GM10266 (cell line): ENCODE measurements at regions not wholly inside any gene's neighbourhood (a gene's known extent, or its start where the extent isn't known, plus 50 kb on each side); places are given as distances from the start of the nearest gene placed in this dataset.

Experiments used
- DNase-seq: peaks from one replicate; pipeline ENCODE4 v3.0.0; 2012; ENCODE audit errors: extremely low spot score
- CTCF ChIP-seq: IDR thresholded peaks from 2 replicates; pipeline ENCODE4 v1.5.1; 2012; ENCODE audit warnings: mild to moderate bottlenecking, low read depth; ENCODE audit not compliant: control insufficient read depth, insufficient read depth; ENCODE audit errors: missing control alignments

GRCh38 chr18:24972577-24972976 lies 379.4 kb downstream of the ZNF521 start:
- DNase-seq, result no peak
- no peak for TF ChIP-seq CTCF

GRCh38 chr18:24974431-24974830 lies 377.5 kb downstream of the ZNF521 start:
- TF ChIP-seq CTCF, result no peak

GRCh38 chr18:24975496-24976372 lies 376.2 kb downstream of the ZNF521 start:
- no peak for DNase-seq
- no peak for TF ChIP-seq CTCF

More at GRCh38 chr18:24974431-24974830, 377.5 kb downstream of the ZNF521 start:
- DNase-seq, result no peak

GRCh38 chr18:24976502-24976901 lies 375.5 kb downstream of the ZNF521 start:
- no peak for TF ChIP-seq CTCF
- no peak for DNase-seq

- DNase-seq, result no peak
- TF ChIP-seq CTCF, result no peak
Measured at GRCh38 chr18:24979235-24979634, 372.7 kb downstream of the ZNF521 start.

- DNase-seq, result no peak
Measured at GRCh38 chr18:24982831-24983230, 369.1 kb downstream of the ZNF521 start.

More at GRCh38 chr18:24982831-24983230, 369.1 kb downstream of the ZNF521 start:
- TF ChIP-seq CTCF, result no peak
